ENCODE measurements at regions not wholly inside any gene's neighbourhood (a gene's known extent, or its start where the extent isn't known, plus 50 kb on each side); places are given as distances from the start of the nearest gene placed in this dataset.

DNA sequence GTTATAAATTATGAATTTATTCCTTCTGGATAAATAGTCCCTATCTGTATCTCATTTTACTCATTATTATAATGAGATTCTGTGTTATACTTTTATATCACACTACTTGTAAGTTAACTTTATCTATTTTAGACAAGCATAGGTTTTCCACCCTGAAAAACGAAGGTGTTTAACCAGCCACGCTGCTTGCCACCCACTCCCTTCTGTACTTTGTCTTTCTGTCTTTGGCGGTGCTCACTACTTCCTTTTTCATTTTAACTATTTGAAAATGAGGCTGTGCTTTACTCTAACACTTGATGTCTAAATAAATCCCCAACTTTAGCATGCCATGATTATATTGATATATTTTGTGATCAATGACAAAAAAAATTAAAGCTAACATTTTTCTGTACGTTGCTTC, 952.9 kb downstream of the DNAJB9 start:
- no peaks in the 10 kb centered on the region for H3K9me3 ChIP-seq (ENCODE audit: control insufficient read depth in 2 of 2, low read length in 2 of 2)
- H3K4me1 ChIP-seq (ENCODE audit: control insufficient read depth in 2 of 2, insufficient read depth in 2 of 2, low read length in 2 of 2): no peaks in the 10 kb centered on the region
- H3K36me3 ChIP-seq (ENCODE audit: control insufficient read depth in 2 of 2, insufficient read depth in 2 of 2, low read length in 2 of 2): no peaks in the 10 kb centered on the region
- H3K27ac ChIP-seq (ENCODE audit: low read depth in 2 of 2, low read length in 2 of 2): no peak overlapping the region
- H3K4me3 ChIP-seq (ENCODE audit: low read length in 2 of 2): no peak overlapping the region
- H3K27me3 ChIP-seq (ENCODE audit: control insufficient read depth in 2 of 2, insufficient read depth in 2 of 2, low read length in 2 of 2): no peaks in the 10 kb centered on the region
- H3K9ac ChIP-seq (ENCODE audit: low read depth in 1 of 2, low read length in 2 of 2): no peak overlapping the region

DNA sequence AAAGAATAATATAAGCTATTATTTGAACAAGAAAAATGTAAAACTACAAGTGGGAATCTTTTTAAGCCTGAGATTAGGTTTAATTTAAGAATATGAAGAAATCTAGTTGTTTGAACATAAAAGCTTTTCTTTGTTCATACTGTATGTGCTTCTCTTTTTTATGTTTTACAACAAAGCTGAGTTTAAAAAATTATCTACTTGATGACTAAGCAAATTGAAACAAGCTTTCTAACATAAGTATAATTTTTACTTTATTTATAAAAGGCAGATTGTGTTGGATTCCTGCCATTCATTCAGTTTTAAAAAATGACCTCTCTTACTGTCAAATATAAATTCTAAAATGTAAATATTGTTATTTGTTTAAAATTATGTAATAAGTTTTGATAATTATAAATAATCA, 958.2 kb downstream of the DNAJB9 start:
- H3K36me3 ChIP-seq (ENCODE audit: control insufficient read depth in 2 of 2, insufficient read depth in 2 of 2, low read length in 2 of 2): no peaks in the 10 kb centered on the region
- H3K27ac ChIP-seq (ENCODE audit: low read depth in 2 of 2, low read length in 2 of 2): no peak overlapping the region
- no peak overlapping the region for H3K9ac ChIP-seq (ENCODE audit: low read depth in 1 of 2, low read length in 2 of 2)
- H3K4me3 ChIP-seq (ENCODE audit: low read length in 2 of 2): no peak overlapping the region
- no peaks in the 10 kb centered on the region for H3K9me3 ChIP-seq (ENCODE audit: control insufficient read depth in 2 of 2, low read length in 2 of 2)
- H3K27me3 ChIP-seq (ENCODE audit: control insufficient read depth in 2 of 2, insufficient read depth in 2 of 2, low read length in 2 of 2): no peaks in the 10 kb centered on the region
- H3K4me1 ChIP-seq (ENCODE audit: control insufficient read depth in 2 of 2, insufficient read depth in 2 of 2, low read length in 2 of 2): no peaks in the 10 kb centered on the region

DNA sequence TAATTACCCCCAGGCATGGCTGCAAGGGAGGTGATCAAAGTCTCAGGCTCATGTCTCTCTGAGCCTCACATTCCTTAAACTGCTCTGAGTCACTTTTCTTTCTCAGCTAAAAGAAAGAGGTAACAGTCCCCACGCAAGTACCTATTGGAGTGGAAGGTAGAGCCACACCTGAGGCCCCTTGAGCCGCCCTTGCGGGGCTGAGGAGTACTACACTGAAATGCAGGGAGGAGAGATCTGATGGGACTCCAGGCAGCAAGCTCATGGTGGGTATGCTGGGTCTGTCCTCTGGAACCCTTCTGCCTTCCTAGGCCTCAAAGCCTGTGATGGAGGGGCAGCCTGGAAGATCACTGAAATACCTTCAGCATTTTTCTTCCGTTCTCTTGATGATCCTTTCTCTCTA, 960.0 kb downstream of the DNAJB9 start:
- Histone ChIP-seq H3K27ac (ENCODE audit: low read depth in 2 of 2, low read length in 2 of 2) (no peak overlapping the region), H3K9me3 (ENCODE audit: control insufficient read depth in 2 of 2, low read length in 2 of 2) (no peaks in the 10 kb centered on the region), H3K4me1 (ENCODE audit: control insufficient read depth in 2 of 2, insufficient read depth in 2 of 2, low read length in 2 of 2) (no peaks in the 10 kb centered on the region), H3K27me3 (ENCODE audit: control insufficient read depth in 2 of 2, insufficient read depth in 2 of 2, low read length in 2 of 2) (no peaks in the 10 kb centered on the region), H3K4me3 (ENCODE audit: low read length in 2 of 2) (no peak overlapping the region), H3K36me3 (ENCODE audit: control insufficient read depth in 2 of 2, insufficient read depth in 2 of 2, low read length in 2 of 2) (no peaks in the 10 kb centered on the region), H3K9ac (ENCODE audit: low read depth in 1 of 2, low read length in 2 of 2) (no peak overlapping the region)

DNA sequence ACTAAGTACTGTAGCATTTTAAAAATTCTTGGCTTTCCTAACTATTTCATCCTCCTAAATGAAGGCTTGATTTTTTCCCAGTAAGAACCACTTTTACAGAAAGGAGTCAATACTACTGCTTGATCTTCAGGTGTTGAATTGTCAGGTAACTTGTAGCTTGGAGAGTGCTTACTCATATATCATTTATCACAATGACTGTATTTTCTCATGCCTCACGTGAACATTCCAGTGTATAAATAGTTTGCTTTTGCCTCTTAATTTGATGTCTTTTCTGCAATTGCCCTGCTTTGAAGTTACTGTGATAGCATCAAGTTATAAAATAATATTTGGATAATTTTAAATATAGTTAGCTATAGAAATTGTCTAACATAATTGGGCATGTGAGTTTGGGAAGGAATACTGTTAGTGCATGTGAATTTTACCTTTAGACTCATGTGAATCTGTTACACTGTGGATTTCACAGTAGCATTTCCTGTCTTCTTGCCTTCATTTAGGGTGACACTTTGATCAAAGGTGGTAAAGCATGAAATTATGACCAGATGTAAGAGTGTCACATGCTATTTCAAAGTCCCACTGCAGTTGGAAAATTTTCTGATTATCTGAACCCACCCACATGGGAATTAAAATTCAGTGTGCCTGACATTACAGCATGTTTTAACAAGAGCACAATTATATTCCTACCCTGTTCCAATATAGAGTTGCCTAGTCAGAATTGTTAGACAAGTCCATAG, 962.8 kb downstream of the DNAJB9 start:
- H3K27ac ChIP-seq (ENCODE audit: low read depth in 2 of 2, low read length in 2 of 2): no peak overlapping the region

DNA sequence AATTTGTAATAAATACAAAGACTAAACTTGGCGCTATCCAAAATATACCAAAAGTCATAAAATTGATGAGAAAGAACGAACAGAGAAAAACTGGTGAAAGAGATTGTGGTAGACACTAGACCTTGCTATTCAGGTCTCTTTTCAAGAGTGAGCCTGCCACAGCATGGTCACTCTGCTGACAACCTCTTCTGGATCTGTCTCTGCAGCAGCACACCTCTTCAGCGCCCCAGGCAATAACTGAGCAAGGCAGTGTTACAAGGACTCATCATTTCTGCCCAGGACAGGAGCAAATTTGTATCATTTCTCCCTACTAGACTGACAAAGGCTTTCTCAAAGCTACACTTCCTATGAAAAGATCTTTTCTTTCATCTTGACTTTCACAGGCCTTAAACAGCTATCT, 976.0 kb downstream of the DNAJB9 start:
- no peak overlapping the region for H3K4me3 ChIP-seq (ENCODE audit: low read length in 2 of 2)
- H3K9ac ChIP-seq (ENCODE audit: low read depth in 1 of 2, low read length in 2 of 2): no peak overlapping the region
- H3K36me3 ChIP-seq (ENCODE audit: control insufficient read depth in 2 of 2, insufficient read depth in 2 of 2, low read length in 2 of 2): no peaks in the 10 kb centered on the region
- no peaks in the 10 kb centered on the region for H3K27me3 ChIP-seq (ENCODE audit: control insufficient read depth in 2 of 2, insufficient read depth in 2 of 2, low read length in 2 of 2)
- no peaks in the 10 kb centered on the region for H3K9me3 ChIP-seq (ENCODE audit: control insufficient read depth in 2 of 2, low read length in 2 of 2)
- H3K27ac ChIP-seq (ENCODE audit: low read depth in 2 of 2, low read length in 2 of 2): no peak overlapping the region
- no peaks in the 10 kb centered on the region for H3K4me1 ChIP-seq (ENCODE audit: control insufficient read depth in 2 of 2, insufficient read depth in 2 of 2, low read length in 2 of 2)

More for the DNA sequence above, 962.8 kb downstream of the DNAJB9 start:
- Histone ChIP-seq H3K27me3 (ENCODE audit: control insufficient read depth in 2 of 2, insufficient read depth in 2 of 2, low read length in 2 of 2) (no peaks in the 10 kb centered on the region), H3K4me3 (ENCODE audit: low read length in 2 of 2) (no peak overlapping the region), H3K4me1 (ENCODE audit: control insufficient read depth in 2 of 2, insufficient read depth in 2 of 2, low read length in 2 of 2) (no peaks in the 10 kb centered on the region), H3K36me3 (ENCODE audit: control insufficient read depth in 2 of 2, insufficient read depth in 2 of 2, low read length in 2 of 2) (no peaks in the 10 kb centered on the region), H3K9ac (ENCODE audit: low read depth in 1 of 2, low read length in 2 of 2) (no peak overlapping the region), H3K9me3 (ENCODE audit: control insufficient read depth in 2 of 2, low read length in 2 of 2) (no peaks in the 10 kb centered on the region)

DNA sequence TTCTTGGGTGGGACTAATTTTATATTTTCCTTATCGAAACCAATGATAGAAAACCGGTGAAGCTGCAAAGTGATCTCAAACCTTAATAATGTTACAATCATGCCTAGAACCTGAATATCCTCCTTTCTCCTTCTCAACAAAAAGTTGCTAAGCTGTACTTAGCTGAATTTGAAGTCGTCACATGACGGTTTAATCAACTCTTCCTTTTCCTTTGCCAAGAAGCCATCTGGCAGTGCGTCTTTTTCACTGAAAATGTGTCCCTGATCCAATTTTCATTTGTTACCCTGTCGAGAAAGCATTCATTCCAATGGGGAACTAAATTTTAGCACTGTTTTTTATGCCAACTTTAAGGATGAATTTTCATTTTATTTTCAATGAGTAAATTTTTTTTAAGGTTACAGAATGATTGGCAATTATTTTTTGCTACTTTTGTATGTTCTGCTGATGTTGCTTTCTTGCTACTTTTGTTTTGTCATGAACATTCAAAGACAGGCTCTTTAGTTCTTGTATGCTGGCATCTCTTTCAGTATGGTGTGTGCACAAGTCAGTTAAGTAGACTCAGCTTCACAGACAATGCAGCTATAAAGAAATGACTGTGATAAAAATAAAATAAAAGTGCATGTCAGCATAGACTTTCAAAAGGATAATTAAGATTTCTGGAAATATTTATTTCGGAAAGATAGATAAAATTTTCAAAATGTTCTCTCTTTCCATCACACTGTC, 980.0 kb downstream of the DNAJB9 start:
- H3K27me3 ChIP-seq (ENCODE audit: control insufficient read depth in 2 of 2, insufficient read depth in 2 of 2, low read length in 2 of 2): no peaks in the 10 kb centered on the region
- H3K4me1 ChIP-seq (ENCODE audit: control insufficient read depth in 2 of 2, insufficient read depth in 2 of 2, low read length in 2 of 2): no peaks in the 10 kb centered on the region
- no peak overlapping the region for H3K4me3 ChIP-seq (ENCODE audit: low read length in 2 of 2)
- no peak overlapping the region for H3K9ac ChIP-seq (ENCODE audit: low read depth in 1 of 2, low read length in 2 of 2)
- H3K9me3 ChIP-seq (ENCODE audit: control insufficient read depth in 2 of 2, low read length in 2 of 2): no peaks in the 10 kb centered on the region
- no peaks in the 10 kb centered on the region for H3K36me3 ChIP-seq (ENCODE audit: control insufficient read depth in 2 of 2, insufficient read depth in 2 of 2, low read length in 2 of 2)
- no peak overlapping the region for H3K27ac ChIP-seq (ENCODE audit: low read depth in 2 of 2, low read length in 2 of 2)

DNA sequence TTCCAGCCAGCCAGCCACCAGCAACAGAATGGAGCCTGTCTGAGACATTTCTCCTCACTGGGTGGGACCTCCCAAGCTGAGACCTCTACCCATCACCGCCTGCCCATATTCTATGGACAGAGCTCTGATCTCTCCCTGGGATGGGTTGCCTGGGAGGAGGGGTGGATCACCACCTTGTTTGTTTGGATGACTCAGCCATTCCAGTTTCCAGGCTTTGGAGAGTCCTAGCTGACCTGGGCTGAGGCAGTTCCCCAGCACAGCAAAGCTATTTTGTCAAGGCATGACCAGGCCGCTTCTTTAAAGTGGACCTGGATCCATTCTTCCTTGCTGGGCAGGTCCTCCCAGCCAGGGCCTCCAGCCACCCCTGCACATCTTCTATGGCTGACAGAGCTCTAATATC, 982.3 kb downstream of the DNAJB9 start:
- no peaks in the 10 kb centered on the region for H3K36me3 ChIP-seq (ENCODE audit: control insufficient read depth in 2 of 2, insufficient read depth in 2 of 2, low read length in 2 of 2)
- no peak overlapping the region for H3K9ac ChIP-seq (ENCODE audit: low read depth in 1 of 2, low read length in 2 of 2)
- no peaks in the 10 kb centered on the region for H3K4me1 ChIP-seq (ENCODE audit: control insufficient read depth in 2 of 2, insufficient read depth in 2 of 2, low read length in 2 of 2)
- H3K4me3 ChIP-seq (ENCODE audit: low read length in 2 of 2): no peak overlapping the region
- H3K27ac ChIP-seq (ENCODE audit: low read depth in 2 of 2, low read length in 2 of 2): no peak overlapping the region
- no peaks in the 10 kb centered on the region for H3K27me3 ChIP-seq (ENCODE audit: control insufficient read depth in 2 of 2, insufficient read depth in 2 of 2, low read length in 2 of 2)
- no peaks in the 10 kb centered on the region for H3K9me3 ChIP-seq (ENCODE audit: control insufficient read depth in 2 of 2, low read length in 2 of 2)

DNA sequence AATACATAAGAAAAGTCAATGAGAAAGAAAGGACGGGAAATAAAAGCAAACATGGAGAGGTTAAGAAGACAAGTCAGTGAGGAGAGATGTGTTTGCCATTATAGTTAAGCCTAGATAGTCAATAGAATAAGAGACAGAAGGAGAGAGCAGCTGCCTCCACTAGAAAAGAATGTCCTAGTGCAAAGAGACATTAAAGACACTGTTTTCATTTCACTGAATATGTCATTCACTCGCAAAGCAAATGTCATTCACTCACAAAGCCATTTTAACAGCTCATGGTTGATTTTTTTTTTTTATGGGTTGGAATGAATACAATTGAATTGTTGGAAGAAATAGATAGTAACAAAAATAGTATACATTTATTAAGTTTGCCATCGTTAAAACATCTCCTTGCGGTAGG, 1007.6 kb downstream of the DNAJB9 start:
- Histone ChIP-seq H3K4me1 (ENCODE audit: control insufficient read depth in 2 of 2, insufficient read depth in 2 of 2, low read length in 2 of 2) (no peaks in the 10 kb centered on the region), H3K9ac (ENCODE audit: low read depth in 1 of 2, low read length in 2 of 2) (no peak overlapping the region), H3K9me3 (ENCODE audit: control insufficient read depth in 2 of 2, low read length in 2 of 2) (no peaks in the 10 kb centered on the region), H3K36me3 (ENCODE audit: control insufficient read depth in 2 of 2, insufficient read depth in 2 of 2, low read length in 2 of 2) (no peaks in the 10 kb centered on the region), H3K4me3 (ENCODE audit: low read length in 2 of 2) (no peak overlapping the region), H3K27ac (ENCODE audit: low read depth in 2 of 2, low read length in 2 of 2) (no peak overlapping the region), H3K27me3 (ENCODE audit: control insufficient read depth in 2 of 2, insufficient read depth in 2 of 2, low read length in 2 of 2) (no peaks in the 10 kb centered on the region)

DNA sequence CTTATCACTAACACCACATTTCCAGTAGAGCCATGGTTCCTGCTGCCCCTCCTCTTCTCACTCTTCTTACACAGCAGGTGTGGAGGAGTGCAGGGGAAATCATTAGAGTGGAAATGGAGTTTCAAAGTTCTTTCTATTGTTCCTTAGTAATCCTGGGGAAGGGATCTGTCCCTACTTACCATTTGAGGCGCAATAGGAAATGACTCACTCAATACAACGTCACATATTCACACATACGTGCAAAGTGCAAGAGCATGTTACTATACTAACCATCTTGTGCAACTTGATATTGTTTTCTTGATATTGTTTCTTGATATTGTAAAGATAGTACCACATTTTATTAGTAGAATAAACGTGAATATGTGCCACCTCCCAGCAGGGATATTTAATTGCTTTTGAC, 1010.2 kb downstream of the DNAJB9 start:
- Histone ChIP-seq H3K27ac (ENCODE audit: low read depth in 2 of 2, low read length in 2 of 2) (no peak overlapping the region), H3K4me1 (ENCODE audit: control insufficient read depth in 2 of 2, insufficient read depth in 2 of 2, low read length in 2 of 2) (no peaks in the 10 kb centered on the region), H3K9me3 (ENCODE audit: control insufficient read depth in 2 of 2, low read length in 2 of 2) (no peaks in the 10 kb centered on the region), H3K36me3 (ENCODE audit: control insufficient read depth in 2 of 2, insufficient read depth in 2 of 2, low read length in 2 of 2) (no peaks in the 10 kb centered on the region), H3K9ac (ENCODE audit: low read depth in 1 of 2, low read length in 2 of 2) (no peak overlapping the region), H3K27me3 (ENCODE audit: control insufficient read depth in 2 of 2, insufficient read depth in 2 of 2, low read length in 2 of 2) (no peaks in the 10 kb centered on the region), H3K4me3 (ENCODE audit: low read length in 2 of 2) (no peak overlapping the region)

DNA sequence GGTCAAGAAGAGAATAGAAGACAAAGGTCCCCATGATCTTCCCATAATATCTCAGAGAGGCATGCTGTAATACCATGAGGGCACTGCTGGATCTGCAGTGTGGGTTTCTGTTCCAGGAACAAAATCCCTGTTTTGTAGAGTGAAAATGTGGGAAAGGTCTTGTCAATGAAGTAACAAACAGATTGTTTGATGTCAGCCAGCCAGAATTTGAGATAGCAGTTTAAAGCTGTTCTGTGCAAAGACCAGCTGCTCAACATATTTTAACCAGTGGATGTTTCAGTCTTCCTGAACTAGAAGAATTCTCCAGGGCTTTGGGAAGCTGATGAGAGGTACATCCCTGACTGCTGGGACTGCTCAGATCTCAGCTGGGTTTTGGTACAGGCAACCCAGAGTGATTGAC, 1012.5 kb downstream of the DNAJB9 start:
- Histone ChIP-seq H3K9me3 (ENCODE audit: control insufficient read depth in 2 of 2, low read length in 2 of 2) (no peaks in the 10 kb centered on the region), H3K9ac (ENCODE audit: low read depth in 1 of 2, low read length in 2 of 2) (no peak overlapping the region), H3K27me3 (ENCODE audit: control insufficient read depth in 2 of 2, insufficient read depth in 2 of 2, low read length in 2 of 2) (no peaks in the 10 kb centered on the region), H3K27ac (ENCODE audit: low read depth in 2 of 2, low read length in 2 of 2) (no peak overlapping the region), H3K4me3 (ENCODE audit: low read length in 2 of 2) (no peak overlapping the region), H3K4me1 (ENCODE audit: control insufficient read depth in 2 of 2, insufficient read depth in 2 of 2, low read length in 2 of 2) (no peaks in the 10 kb centered on the region), H3K36me3 (ENCODE audit: control insufficient read depth in 2 of 2, insufficient read depth in 2 of 2, low read length in 2 of 2) (no peaks in the 10 kb centered on the region)

All from mucosa of rectum (tissue), 2 donors.